ENCODE measurements at regions not wholly inside any gene's neighbourhood (a gene's known extent, or its start where the extent isn't known, plus 50 kb on each side); places are given as distances from the start of the nearest gene placed in this dataset.

DNA sequence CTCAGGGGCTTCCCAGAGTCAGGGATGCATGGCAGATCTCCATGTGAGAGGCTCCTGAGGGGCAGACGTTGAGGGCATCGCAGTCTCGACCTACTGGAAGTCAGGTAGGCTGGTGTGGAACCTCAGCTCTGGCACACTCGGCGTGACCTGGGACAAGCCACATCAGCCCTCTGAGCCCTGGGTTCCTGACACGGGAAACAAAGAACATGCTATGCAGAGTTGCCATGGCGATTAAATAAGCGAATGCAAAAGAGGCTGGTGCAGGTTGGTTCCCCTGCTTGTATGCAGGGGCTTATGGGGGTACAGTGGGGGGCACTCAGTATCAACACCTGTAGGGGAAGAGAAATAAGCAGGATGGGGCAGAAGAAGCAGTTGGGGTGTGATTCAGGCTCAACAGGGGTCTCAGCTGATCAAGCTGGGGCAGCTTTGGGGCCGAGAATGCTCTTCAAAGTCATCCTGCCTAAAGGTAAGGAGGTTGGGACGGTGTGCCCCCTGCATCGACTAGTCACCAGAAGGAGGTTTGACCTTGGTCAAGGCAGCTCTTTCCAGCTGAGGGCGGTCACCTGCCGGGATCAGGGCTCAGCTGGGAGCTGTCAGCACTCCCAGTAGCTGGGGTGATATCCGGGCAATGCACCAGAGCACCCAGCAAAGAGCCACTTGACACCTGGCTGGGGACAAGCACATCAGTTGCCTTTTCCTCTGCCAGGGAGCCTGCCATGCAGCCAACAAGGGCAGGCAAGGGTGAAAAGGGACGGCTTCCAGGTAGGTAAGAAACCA, 442.7 kb downstream of the MIAT start:
- Histone ChIP-seq H3K9me3 (ENCODE audit: control insufficient read depth in 2 of 2, insufficient read depth in 1 of 2, low read depth in 1 of 2, low read length in 1 of 2) (no peaks in the 10 kb centered on the region), H3K4me3 (ENCODE audit: low read depth in 1 of 3, low read length in 3 of 3) (no peak overlapping the region), H3K27me3 (ENCODE audit: control insufficient read depth in 3 of 3, insufficient read depth in 3 of 3, low read length in 3 of 3) (peaks cover 0 to 19% (median 0%) of the 10 kb centered on the region in 3 donors), H3K36me3 (ENCODE audit: control insufficient read depth in 3 of 3, insufficient read depth in 2 of 3, low read depth in 1 of 3, low read length in 3 of 3) (no peaks in the 10 kb centered on the region), H3K27ac (ENCODE audit: low read depth in 1 of 3, low read length in 2 of 3) (no peak overlapping the region), H3K4me1 (ENCODE audit: control insufficient read depth in 3 of 3, insufficient read depth in 2 of 3, low read depth in 1 of 3, low read length in 2 of 3) (no peaks in the 10 kb centered on the region)
- DNase-seq (no peak), FAIRE-seq (no peak)
- WGBS, 3 donors, result 51 to 66% (median 55%) methylated on average over 15 of the region's 15 CpGs

DNA sequence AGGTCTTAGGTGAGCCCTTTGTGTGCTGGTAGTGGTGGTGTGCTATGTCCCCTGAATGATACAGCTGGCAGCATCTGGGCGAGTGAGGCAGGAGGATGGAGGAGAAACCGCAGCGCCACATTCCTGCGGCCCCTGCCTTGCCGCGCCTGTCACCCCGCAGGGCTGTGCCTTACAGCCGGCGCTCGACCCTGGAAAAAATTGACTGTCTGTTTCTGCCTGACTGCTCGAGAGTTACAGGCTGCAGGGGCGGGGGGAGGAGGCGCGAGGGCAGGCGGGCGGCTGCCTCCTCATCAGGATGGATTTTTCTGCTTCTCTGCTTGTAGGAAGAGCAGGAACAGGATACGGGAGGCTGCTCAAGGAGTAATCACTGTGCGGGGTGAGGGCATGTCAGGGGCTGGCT, 443.4 kb downstream of the MIAT start:
- FAIRE-seq, result no peak
- H3K27ac ChIP-seq (ENCODE audit: low read depth in 1 of 3, low read length in 2 of 3), result no peak overlapping the region
- peaks cover 0 to 19% (median 0%) of the 10 kb centered on the region in 3 donors for H3K27me3 ChIP-seq (ENCODE audit: control insufficient read depth in 3 of 3, insufficient read depth in 3 of 3, low read length in 3 of 3)
- WGBS, 3 donors, result 4 to 9% (median 8%) methylated on average over 18 of the region's 18 CpGs
- DNase-seq, result peak in 1 of 2 donors; percentile 16
- no peaks in the 10 kb centered on the region for H3K9me3 ChIP-seq (ENCODE audit: control insufficient read depth in 2 of 2, insufficient read depth in 1 of 2, low read depth in 1 of 2, low read length in 1 of 2)
- H3K4me1 ChIP-seq (ENCODE audit: control insufficient read depth in 3 of 3, insufficient read depth in 2 of 3, low read depth in 1 of 3, low read length in 2 of 3), result no peaks in the 10 kb centered on the region
- H3K4me3 ChIP-seq (ENCODE audit: low read depth in 1 of 3, low read length in 3 of 3), result no peak overlapping the region
- no peaks in the 10 kb centered on the region for H3K36me3 ChIP-seq (ENCODE audit: control insufficient read depth in 3 of 3, insufficient read depth in 2 of 3, low read depth in 1 of 3, low read length in 3 of 3)

GRCh38 chr22:27101288-27101687, 443.9 kb downstream of the MIAT start:
- H3K36me3 ChIP-seq (ENCODE audit: control insufficient read depth in 3 of 3, insufficient read depth in 2 of 3, low read depth in 1 of 3, low read length in 3 of 3), result no peaks in the 10 kb centered on the region
- FAIRE-seq (no peak), DNase-seq (no peak)
- no peak overlapping the region for H3K27ac ChIP-seq (ENCODE audit: low read depth in 1 of 3, low read length in 2 of 3)
- H3K9me3 ChIP-seq (ENCODE audit: control insufficient read depth in 2 of 2, insufficient read depth in 1 of 2, low read depth in 1 of 2, low read length in 1 of 2), result no peaks in the 10 kb centered on the region
- H3K4me1 ChIP-seq (ENCODE audit: control insufficient read depth in 3 of 3, insufficient read depth in 2 of 3, low read depth in 1 of 3, low read length in 2 of 3), result no peaks in the 10 kb centered on the region
- WGBS, 3 donors, result 47 to 84% (median 62%) methylated on average over 1 of the region's 1 CpG
- H3K27me3 ChIP-seq (ENCODE audit: control insufficient read depth in 3 of 3, insufficient read depth in 3 of 3, low read length in 3 of 3), result peaks cover 0 to 19% (median 0%) of the 10 kb centered on the region in 3 donors
- no peak overlapping the region for H3K4me3 ChIP-seq (ENCODE audit: low read depth in 1 of 3, low read length in 3 of 3)

GRCh38 chr22:27104449-27104848, 447.1 kb downstream of the MIAT start:
- 64 to 89% (median 84%) methylated on average over 3 of the region's 3 CpGs for WGBS, 3 donors
- DNase-seq, result no peak
- no peak overlapping the region for H3K4me3 ChIP-seq (ENCODE audit: low read depth in 1 of 3, low read length in 3 of 3)
- FAIRE-seq, result no peak
- no peaks in the 10 kb centered on the region for H3K36me3 ChIP-seq (ENCODE audit: control insufficient read depth in 3 of 3, insufficient read depth in 2 of 3, low read depth in 1 of 3, low read length in 3 of 3)
- H3K4me1 ChIP-seq (ENCODE audit: control insufficient read depth in 3 of 3, insufficient read depth in 2 of 3, low read depth in 1 of 3, low read length in 2 of 3), result peaks cover 0 to 8% (median 8%) of the 10 kb centered on the region in 3 donors
- no peaks in the 10 kb centered on the region for H3K9me3 ChIP-seq (ENCODE audit: control insufficient read depth in 2 of 2, insufficient read depth in 1 of 2, low read depth in 1 of 2, low read length in 1 of 2)
- H3K27ac ChIP-seq (ENCODE audit: low read depth in 1 of 3, low read length in 2 of 3), result no peak overlapping the region
- peaks cover 0 to 19% (median 0%) of the 10 kb centered on the region in 3 donors for H3K27me3 ChIP-seq (ENCODE audit: control insufficient read depth in 3 of 3, insufficient read depth in 3 of 3, low read length in 3 of 3)

GRCh38 chr22:27105142-27106025, 448.0 kb downstream of the MIAT start:
- Histone ChIP-seq H3K4me3 (ENCODE audit: low read depth in 1 of 3, low read length in 3 of 3) (no peak overlapping the region), H3K27me3 (ENCODE audit: control insufficient read depth in 3 of 3, insufficient read depth in 3 of 3, low read length in 3 of 3) (peaks cover 0 to 15% (median 0%) of the 10 kb centered on the region in 3 donors), H3K27ac (ENCODE audit: low read depth in 1 of 3, low read length in 2 of 3) (peak overlapping the region in 1 of 3 donors; percentile 12), H3K4me1 (ENCODE audit: control insufficient read depth in 3 of 3, insufficient read depth in 2 of 3, low read depth in 1 of 3, low read length in 2 of 3) (peaks cover 0 to 8% (median 8%) of the 10 kb centered on the region in 3 donors), H3K36me3 (ENCODE audit: control insufficient read depth in 3 of 3, insufficient read depth in 2 of 3, low read depth in 1 of 3, low read length in 3 of 3) (no peaks in the 10 kb centered on the region), H3K9me3 (ENCODE audit: control insufficient read depth in 2 of 2, insufficient read depth in 1 of 2, low read depth in 1 of 2, low read length in 1 of 2) (no peaks in the 10 kb centered on the region)
- FAIRE-seq (no peak), DNase-seq (no peak)
- 64 to 80% (median 78%) methylated on average over 11 of the region's 11 CpGs for WGBS, 3 donors

GRCh38 chr22:27106985-27107384, 449.6 kb downstream of the MIAT start:
- DNase-seq, result no peak
- Histone ChIP-seq H3K9me3 (ENCODE audit: control insufficient read depth in 2 of 2, insufficient read depth in 1 of 2, low read depth in 1 of 2, low read length in 1 of 2) (no peaks in the 10 kb centered on the region), H3K27ac (ENCODE audit: low read depth in 1 of 3, low read length in 2 of 3) (no peak overlapping the region), H3K4me3 (ENCODE audit: low read depth in 1 of 3, low read length in 3 of 3) (no peak overlapping the region), H3K27me3 (ENCODE audit: control insufficient read depth in 3 of 3, insufficient read depth in 3 of 3, low read length in 3 of 3) (no peaks in the 10 kb centered on the region), H3K36me3 (ENCODE audit: control insufficient read depth in 3 of 3, insufficient read depth in 2 of 3, low read depth in 1 of 3, low read length in 3 of 3) (no peaks in the 10 kb centered on the region), H3K4me1 (ENCODE audit: control insufficient read depth in 3 of 3, insufficient read depth in 2 of 3, low read depth in 1 of 3, low read length in 2 of 3) (peaks cover 0 to 12% (median 8%) of the 10 kb centered on the region in 3 donors)
- FAIRE-seq, result no peak
- 80 to 96% (median 90%) methylated on average over 4 of the region's 4 CpGs for WGBS, 3 donors

- Histone ChIP-seq H3K4me3 (ENCODE audit: low read depth in 1 of 3, low read length in 3 of 3) (no peak overlapping the region), H3K27ac (ENCODE audit: low read depth in 1 of 3, low read length in 2 of 3) (no peak overlapping the region), H3K4me1 (ENCODE audit: control insufficient read depth in 3 of 3, insufficient read depth in 2 of 3, low read depth in 1 of 3, low read length in 2 of 3) (peaks cover 0 to 12% (median 8%) of the 10 kb centered on the region in 3 donors), H3K27me3 (ENCODE audit: control insufficient read depth in 3 of 3, insufficient read depth in 3 of 3, low read length in 3 of 3) (no peaks in the 10 kb centered on the region), H3K36me3 (ENCODE audit: control insufficient read depth in 3 of 3, insufficient read depth in 2 of 3, low read depth in 1 of 3, low read length in 3 of 3) (no peaks in the 10 kb centered on the region), H3K9me3 (ENCODE audit: control insufficient read depth in 2 of 2, insufficient read depth in 1 of 2, low read depth in 1 of 2, low read length in 1 of 2) (no peaks in the 10 kb centered on the region)
- DNase-seq, result no peak
- FAIRE-seq, result no peak
- 20 to 78% (median 63%) methylated on average over 2 of the region's 2 CpGs for WGBS, 3 donors
These were observed 450.0 kb downstream of the MIAT start for GRCh38 chr22:27107386-27107785.

GRCh38 chr22:27107824-27108223, 450.4 kb downstream of the MIAT start:
- 9 to 25% (median 10%) methylated on average over 2 of the region's 2 CpGs for WGBS, 3 donors
- FAIRE-seq (no peak), DNase-seq (peak; percentile 80 to 96)
- H3K4me1 ChIP-seq (ENCODE audit: control insufficient read depth in 3 of 3, insufficient read depth in 2 of 3, low read depth in 1 of 3, low read length in 2 of 3), result peaks cover 0 to 15% (median 10%) of the 10 kb centered on the region in 3 donors
- no peaks in the 10 kb centered on the region for H3K36me3 ChIP-seq (ENCODE audit: control insufficient read depth in 3 of 3, insufficient read depth in 2 of 3, low read depth in 1 of 3, low read length in 3 of 3)
- H3K27ac ChIP-seq (ENCODE audit: low read depth in 1 of 3, low read length in 2 of 3), result no peak overlapping the region
- no peaks in the 10 kb centered on the region for H3K27me3 ChIP-seq (ENCODE audit: control insufficient read depth in 3 of 3, insufficient read depth in 3 of 3, low read length in 3 of 3)
- no peaks in the 10 kb centered on the region for H3K9me3 ChIP-seq (ENCODE audit: control insufficient read depth in 2 of 2, insufficient read depth in 1 of 2, low read depth in 1 of 2, low read length in 1 of 2)
- H3K4me3 ChIP-seq (ENCODE audit: low read depth in 1 of 3, low read length in 3 of 3), result no peak overlapping the region
